Activated naive CD4-positive, alpha-beta T cell treated with anti-CD3 and anti-CD28 coated beads, Interleukin-2, amount 50 U/mL, for 24 hours (primary cell): ENCODE measurements at regions not wholly inside any gene's neighbourhood (a gene's known extent, or its start where the extent isn't known, plus 50 kb on each side); places are given as distances from the start of the nearest gene placed in this dataset.
A peak's percentile ranks its signal among the peaks of the same experiment; 100 is the strongest.

Experiments
- H3K27ac Mint-ChIP-seq: one replicate; pipeline ENCODE4 v1.8.0; 2021; ENCODE audit warnings: mild to moderate bottlenecking, mixed read lengths
- H3K27me3 Mint-ChIP-seq: one replicate; pipeline ENCODE4 v1.8.0; 2021; ENCODE audit warnings: mixed read lengths
- H3K36me3 Mint-ChIP-seq: one replicate; pipeline ENCODE4 v1.8.0; 2021; ENCODE audit warnings: mixed read lengths
- H3K4me1 Mint-ChIP-seq: one replicate; pipeline ENCODE4 v1.8.0; 2021; ENCODE audit warnings: mixed read lengths
- H3K4me3 Mint-ChIP-seq: one replicate; pipeline ENCODE4 v1.8.0; 2021; ENCODE audit warnings: mild to moderate bottlenecking, mixed read lengths
- H3K9me3 Mint-ChIP-seq: one replicate; pipeline ENCODE4 v1.8.0; 2021; ENCODE audit warnings: mixed read lengths

DNA sequence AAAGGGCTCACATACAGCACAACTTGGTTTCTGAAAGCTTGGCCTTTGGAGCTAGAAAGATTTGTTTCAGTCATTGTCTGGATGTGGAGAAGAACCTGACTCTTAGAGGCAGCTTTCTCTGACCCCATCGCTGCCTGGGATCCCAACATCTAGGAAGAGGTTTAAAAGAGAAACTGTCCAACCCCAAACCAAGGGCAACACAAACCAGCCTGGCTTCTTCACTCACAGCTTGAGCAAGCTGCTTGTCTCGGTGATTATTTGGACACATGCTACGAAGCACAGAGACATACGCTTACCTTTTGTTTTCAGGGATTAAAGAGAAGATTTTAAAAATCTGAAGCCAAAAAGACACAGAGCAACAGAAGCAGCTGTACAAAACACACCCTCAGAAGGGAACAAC, 109.8 kb downstream of the ETS2 start:
- no peaks in the 10 kb centered on the region for H3K36me3 Mint-ChIP-seq
- no peak overlapping the region for H3K27ac Mint-ChIP-seq
- H3K4me3 Mint-ChIP-seq, result no peak overlapping the region
- H3K4me1 Mint-ChIP-seq, result no peaks in the 10 kb centered on the region
- H3K27me3 Mint-ChIP-seq, result peaks cover 7% of the 10 kb centered on the region
- no peaks in the 10 kb centered on the region for H3K9me3 Mint-ChIP-seq

DNA sequence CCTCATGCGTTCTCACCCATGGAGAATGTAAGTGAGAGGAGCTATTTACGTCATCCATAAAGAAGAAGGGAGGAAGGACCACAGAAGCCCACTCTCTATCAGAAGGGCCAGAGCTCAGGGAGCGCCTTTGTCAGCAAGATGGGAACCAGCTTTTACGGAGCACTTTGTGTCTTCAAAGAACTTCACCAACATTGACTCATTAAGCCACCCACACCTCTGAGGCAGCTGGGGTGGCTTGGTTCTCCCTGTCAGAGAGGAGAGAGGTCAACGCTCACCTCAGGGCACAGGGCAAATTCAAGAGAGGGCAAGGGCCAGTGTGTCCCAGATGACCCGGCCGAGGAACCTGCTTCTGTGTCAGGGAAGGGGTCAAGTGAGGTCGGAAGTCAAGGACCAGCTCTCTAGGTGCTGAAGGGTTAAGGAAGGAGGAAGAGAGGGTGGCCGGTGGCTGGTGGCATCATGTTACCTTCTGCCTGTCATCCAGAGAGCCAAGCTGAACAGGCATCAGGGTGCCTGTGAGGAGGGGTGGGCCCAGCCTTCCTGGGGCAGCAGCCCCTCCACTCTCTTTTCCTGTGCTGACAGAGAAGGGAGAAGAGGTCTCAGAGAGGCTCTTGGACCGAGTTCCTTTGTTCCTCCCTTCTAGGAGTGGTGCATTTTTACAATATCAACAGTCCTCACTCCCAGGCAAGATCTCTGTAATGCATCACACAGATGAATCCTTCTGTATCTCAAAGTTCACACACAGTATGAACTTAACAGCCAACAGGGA, 109.0 kb downstream of the ETS2 start:
- peaks cover 6% of the 10 kb centered on the region for H3K27me3 Mint-ChIP-seq
- no peaks in the 10 kb centered on the region for H3K9me3 Mint-ChIP-seq
- H3K4me3 Mint-ChIP-seq, result no peak overlapping the region
- no peaks in the 10 kb centered on the region for H3K36me3 Mint-ChIP-seq
- H3K27ac Mint-ChIP-seq, result no peak overlapping the region
- H3K4me1 Mint-ChIP-seq, result no peaks in the 10 kb centered on the region

DNA sequence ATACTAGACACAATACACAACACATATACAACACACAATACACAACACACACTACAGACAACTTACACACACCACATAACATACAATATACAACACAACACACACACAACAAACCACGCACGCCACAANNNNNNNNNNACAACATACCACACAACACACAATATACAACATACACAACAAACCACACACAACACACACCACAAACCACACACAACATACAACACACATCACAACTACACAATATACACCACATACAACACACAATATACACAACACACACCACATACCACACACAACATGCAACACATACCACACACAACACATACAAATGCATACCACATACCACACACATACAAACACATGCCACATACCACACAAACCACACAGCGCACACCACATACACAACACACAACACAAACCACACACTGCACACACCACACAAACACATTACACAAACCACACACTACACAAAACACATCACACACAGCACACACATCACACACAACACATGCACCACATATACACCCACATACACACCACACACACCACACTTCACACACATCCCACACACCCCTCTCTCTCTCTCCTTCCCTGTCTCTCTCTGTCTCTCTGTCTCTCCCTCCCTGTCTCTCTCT, 108.3 kb downstream of the ETS2 start:
- H3K9me3 Mint-ChIP-seq, result no peaks in the 10 kb centered on the region
- H3K36me3 Mint-ChIP-seq, result no peaks in the 10 kb centered on the region
- H3K4me3 Mint-ChIP-seq, result no peak overlapping the region
- H3K4me1 Mint-ChIP-seq, result no peaks in the 10 kb centered on the region
- peaks cover 4% of the 10 kb centered on the region for H3K27me3 Mint-ChIP-seq
- no peak overlapping the region for H3K27ac Mint-ChIP-seq

DNA sequence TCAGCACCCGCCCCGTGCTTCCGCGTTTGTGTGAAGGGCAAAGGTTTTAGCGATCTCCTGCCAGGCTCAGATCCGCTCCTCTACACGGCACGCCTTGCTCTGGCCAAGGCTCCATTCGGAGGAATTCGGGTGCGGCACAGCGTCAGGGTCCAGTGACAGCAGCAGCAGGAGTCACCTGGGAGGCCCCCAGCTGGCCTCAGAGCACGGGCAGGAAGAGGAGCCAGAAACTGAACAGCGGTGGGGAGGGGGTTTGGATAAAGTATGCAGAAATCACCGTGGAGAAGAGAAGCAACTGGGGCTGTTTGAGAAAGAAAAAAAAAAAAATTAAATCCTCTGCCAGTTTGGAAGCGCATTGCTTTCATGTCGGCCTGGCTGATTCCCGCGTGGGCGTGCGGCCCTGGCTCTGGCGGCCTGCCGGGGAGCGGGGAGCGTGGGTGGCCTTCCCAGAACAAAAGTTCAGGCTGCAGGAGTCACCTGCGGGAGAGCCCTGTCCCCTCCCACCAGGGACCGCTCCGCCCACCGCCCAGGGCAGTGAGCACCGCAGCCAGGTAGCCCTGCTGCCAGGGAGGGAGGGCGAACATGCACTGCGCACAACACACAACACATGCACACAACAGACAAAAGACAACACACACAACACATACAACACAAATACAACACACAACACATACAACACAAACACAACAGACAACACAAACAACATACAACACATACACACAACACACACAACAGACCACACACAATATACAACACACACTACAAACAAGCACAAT, 107.6 kb downstream of the ETS2 start:
- H3K36me3 Mint-ChIP-seq, result no peaks in the 10 kb centered on the region
- H3K27me3 Mint-ChIP-seq, result peaks cover 4% of the 10 kb centered on the region
- H3K4me3 Mint-ChIP-seq, result no peak overlapping the region
- H3K4me1 Mint-ChIP-seq, result no peaks in the 10 kb centered on the region
- H3K27ac Mint-ChIP-seq, result no peak overlapping the region
- H3K9me3 Mint-ChIP-seq, result no peaks in the 10 kb centered on the region

DNA sequence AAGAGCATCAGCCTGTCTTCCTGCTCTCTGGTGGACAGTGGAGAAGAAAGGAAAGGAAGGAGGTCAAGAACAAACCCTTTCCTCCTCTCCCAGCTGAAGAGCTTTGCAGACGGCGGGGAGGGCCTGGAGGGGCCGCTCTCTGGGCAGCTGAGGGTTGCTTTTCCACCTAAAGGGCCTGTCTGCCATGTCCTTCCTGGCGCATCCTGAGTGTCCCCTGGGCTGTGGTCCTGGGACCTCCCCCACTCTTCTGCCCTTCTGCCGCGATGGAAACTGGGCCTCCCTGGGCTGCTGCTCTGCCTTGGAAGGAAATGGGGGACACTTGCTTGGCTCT, 107.0 kb downstream of the ETS2 start:
- Mint-ChIP-seq H3K4me3 (no peak overlapping the region), H3K4me1 (no peaks in the 10 kb centered on the region), H3K36me3 (no peaks in the 10 kb centered on the region), H3K27ac (no peak overlapping the region), H3K27me3 (peaks cover 4% of the 10 kb centered on the region), H3K9me3 (no peaks in the 10 kb centered on the region)

DNA sequence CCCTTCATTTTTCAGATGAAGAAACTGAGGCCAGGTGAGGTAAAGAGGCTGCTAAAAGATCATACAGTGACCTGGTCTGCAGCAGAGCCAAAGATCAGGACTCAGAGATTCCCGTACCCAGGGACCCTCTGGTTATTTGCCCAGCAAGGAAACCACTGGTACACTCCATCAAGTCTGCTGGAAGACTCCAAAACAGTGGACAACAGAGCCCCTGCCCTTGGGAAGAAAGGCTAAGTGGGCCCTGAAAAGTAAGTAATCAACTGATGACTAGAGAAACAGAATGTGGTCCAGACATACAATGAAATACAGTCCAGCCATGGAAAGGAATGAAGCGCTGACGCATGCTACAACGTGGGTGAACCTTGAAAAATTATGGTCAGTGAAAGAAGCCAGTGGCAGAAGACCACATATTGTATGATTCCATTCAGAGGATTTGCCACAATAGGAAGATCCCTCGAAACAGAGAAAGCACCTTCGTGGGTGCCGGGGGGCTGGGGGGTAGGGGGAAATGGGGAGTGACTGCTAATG, 106.4 kb downstream of the ETS2 start:
- Mint-ChIP-seq H3K4me1 (no peaks in the 10 kb centered on the region), H3K9me3 (no peaks in the 10 kb centered on the region), H3K27me3 (peaks cover 4% of the 10 kb centered on the region), H3K4me3 (no peak overlapping the region), H3K27ac (no peak overlapping the region), H3K36me3 (no peaks in the 10 kb centered on the region)

DNA sequence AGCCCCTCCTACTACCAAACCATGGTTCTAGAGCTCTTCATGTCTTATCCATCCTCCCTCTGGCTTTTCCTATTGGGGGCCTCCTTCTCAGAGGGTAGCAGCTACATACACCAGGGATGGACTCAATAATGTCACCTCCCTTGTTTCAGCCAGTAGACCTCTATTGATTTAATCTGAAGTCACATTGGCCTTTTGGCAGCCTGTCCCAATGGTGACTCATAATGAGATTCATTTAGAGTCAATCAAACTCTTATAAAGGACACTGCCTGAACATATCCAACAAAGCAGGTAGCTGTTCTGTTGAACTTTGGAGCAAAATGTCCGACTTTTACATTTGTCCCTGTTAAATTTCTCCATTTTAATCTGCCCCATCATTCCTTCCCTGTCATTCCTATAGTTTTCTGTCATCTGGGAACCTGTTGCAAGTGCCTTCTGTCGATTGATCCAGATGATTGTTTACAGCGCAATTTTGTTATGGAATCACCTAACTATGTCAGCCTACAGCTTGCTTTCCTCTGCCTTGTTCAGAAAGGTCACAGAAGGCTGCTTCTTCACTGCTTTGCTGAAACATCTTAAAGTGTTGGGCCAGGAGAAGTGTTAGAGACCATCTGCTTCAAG, 105.9 kb downstream of the ETS2 start:
- no peaks in the 10 kb centered on the region for H3K36me3 Mint-ChIP-seq
- H3K27me3 Mint-ChIP-seq, result peaks cover 4% of the 10 kb centered on the region
- no peak overlapping the region for H3K27ac Mint-ChIP-seq
- H3K4me1 Mint-ChIP-seq, result no peaks in the 10 kb centered on the region
- H3K9me3 Mint-ChIP-seq, result no peaks in the 10 kb centered on the region
- H3K4me3 Mint-ChIP-seq, result no peak overlapping the region

DNA sequence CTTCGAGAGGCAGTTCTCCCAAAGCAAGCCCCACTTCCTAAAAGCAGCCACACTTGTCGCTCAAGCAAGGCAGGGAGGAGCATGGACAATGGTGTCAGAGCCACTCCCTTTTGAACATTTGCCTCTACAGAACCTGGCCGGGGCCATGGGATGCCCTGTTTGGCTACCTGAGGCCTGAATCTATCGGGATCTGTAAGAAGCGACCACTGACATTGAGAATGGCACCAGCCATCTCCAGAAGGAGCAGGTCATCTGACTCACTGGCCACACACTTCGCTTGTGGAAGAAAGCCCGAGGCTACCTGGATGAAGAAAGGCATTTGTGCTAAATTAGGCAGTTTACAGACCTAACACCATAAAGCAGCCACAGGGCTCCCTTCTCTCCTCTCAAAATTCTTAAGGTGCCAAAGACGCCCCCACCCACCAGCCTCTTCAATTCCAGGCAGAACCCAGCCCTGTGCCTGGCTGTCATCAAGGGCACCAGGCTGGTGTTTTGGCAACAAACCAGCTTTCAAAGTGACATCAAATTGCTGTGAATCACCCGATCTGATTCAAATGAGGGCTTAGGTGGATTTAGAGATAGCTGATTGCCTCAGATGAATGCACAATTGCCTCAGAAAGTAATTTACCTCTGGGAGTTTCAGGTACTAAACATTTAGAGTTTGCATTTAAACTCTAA, 104.8 kb downstream of the ETS2 start:
- H3K9me3 Mint-ChIP-seq, result no peaks in the 10 kb centered on the region
- H3K4me3 Mint-ChIP-seq, result no peak overlapping the region
- H3K36me3 Mint-ChIP-seq, result no peaks in the 10 kb centered on the region
- peaks cover 1% of the 10 kb centered on the region for H3K27me3 Mint-ChIP-seq
- H3K27ac Mint-ChIP-seq, result no peak overlapping the region
- H3K4me1 Mint-ChIP-seq, result no peaks in the 10 kb centered on the region

DNA sequence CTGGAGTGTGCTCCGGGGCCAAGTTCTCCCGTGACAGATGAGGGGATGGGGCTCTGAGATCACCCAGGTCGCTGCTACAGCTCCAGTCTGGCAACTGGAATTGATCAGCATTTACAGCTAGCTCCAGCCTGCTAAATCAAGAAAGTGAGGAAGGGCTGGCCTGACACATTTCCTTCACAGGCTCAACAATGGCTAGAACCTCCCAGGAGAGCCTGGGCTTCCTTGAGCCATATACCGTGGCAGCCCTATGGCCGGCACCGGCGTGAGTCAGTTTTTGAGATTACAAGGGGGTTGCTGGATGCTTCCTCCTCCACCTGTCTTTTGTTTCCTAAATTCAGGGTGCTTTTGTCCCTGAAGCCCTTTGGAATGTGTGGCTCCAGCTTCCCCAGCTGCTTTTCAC, 104.2 kb downstream of the ETS2 start:
- Mint-ChIP-seq H3K36me3 (no peaks in the 10 kb centered on the region), H3K27me3 (peaks cover 1% of the 10 kb centered on the region), H3K9me3 (no peaks in the 10 kb centered on the region), H3K27ac (no peak overlapping the region), H3K4me1 (no peaks in the 10 kb centered on the region), H3K4me3 (no peak overlapping the region)

DNA sequence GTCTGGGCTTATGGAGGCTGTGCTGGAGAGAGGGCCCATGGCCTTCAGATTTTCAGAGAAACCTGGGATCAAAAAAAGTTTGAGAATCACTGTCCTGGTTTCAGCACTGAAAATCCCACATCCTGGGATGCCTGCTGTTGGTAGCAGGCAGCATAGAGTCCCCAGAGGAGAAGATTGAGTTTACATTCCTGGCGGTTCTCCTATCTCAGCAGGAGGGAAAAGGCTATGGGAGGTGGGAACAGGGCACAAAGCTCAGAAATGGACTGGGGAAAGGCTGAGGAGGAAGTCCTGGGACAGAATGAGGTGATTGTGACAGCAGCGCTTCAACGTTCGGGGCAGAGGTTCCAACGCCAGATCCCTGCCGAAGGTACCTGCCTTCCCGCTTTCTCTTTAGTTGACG, 103.4 kb downstream of the ETS2 start:
- H3K27me3 Mint-ChIP-seq, result peaks cover 1% of the 10 kb centered on the region
- no peak overlapping the region for H3K4me3 Mint-ChIP-seq
- no peaks in the 10 kb centered on the region for H3K36me3 Mint-ChIP-seq
- H3K27ac Mint-ChIP-seq, result peak overlapping the region; percentile 14
- H3K4me1 Mint-ChIP-seq, result no peaks in the 10 kb centered on the region
- no peaks in the 10 kb centered on the region for H3K9me3 Mint-ChIP-seq

DNA sequence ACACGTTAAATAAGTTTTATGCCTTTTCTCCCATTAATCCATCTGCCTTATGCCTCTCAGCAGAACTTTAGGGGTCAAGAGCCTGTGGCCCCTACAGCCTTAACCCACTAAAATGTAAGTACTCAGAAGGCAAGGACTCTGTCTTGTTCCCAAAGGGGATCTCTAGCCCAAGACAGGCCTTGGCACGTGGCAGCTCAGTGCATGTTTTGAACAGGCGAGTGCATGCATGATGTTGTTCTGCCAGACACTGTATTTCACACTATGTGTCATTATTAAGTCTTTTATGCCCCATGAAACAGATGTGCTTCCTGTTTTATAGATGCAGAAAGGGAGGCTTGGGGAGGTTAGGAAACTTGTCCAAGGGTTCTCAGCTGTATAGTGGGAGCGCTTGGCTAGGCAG, 102.8 kb downstream of the ETS2 start:
- H3K4me3 Mint-ChIP-seq, result no peak overlapping the region
- no peaks in the 10 kb centered on the region for H3K36me3 Mint-ChIP-seq
- peaks cover 1% of the 10 kb centered on the region for H3K27me3 Mint-ChIP-seq
- no peaks in the 10 kb centered on the region for H3K4me1 Mint-ChIP-seq
- no peaks in the 10 kb centered on the region for H3K9me3 Mint-ChIP-seq
- no peak overlapping the region for H3K27ac Mint-ChIP-seq

DNA sequence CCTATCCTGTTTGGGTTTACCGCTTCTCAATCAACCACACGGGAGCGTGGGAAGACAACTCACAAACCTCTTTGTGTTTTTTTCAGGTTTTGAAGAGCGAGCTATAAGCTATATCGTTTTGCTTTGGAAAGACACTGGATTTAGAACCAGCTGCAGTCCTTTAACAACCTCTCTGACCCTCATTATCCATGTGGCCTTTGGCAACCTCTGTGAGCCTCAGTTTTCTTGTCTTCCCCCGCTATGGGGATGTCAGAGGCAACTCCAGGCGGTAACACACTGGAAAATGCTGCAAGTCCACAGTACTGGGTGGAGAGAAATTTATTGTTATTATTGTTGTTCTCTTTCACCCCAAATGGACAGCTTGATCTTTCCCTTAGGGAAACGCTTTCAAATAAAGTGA, 100.0 kb downstream of the ETS2 start:
- H3K27me3 Mint-ChIP-seq, result no peaks in the 10 kb centered on the region
- H3K4me3 Mint-ChIP-seq, result no peak overlapping the region
- H3K36me3 Mint-ChIP-seq, result no peaks in the 10 kb centered on the region
- no peak overlapping the region for H3K27ac Mint-ChIP-seq
- H3K9me3 Mint-ChIP-seq, result no peaks in the 10 kb centered on the region
- H3K4me1 Mint-ChIP-seq, result no peaks in the 10 kb centered on the region

DNA sequence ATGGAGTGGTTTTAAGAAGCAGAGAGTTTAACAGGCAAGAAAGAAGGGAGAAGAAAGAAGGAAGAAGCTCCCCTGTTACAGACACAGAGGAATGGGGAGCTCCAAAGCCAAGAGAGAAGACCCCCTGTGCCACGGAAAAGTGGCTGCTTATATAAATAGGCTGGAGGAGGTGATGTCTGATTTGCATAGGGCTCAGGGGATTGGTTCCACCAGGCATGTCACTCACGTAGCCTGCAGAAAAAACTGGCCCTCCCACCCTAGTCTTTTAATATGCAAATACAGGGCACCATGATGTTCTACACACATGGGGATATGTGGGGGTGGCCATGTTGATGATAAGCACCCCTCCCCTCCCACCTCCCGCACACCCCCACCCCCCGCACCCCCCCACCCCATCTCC, 99.6 kb downstream of the ETS2 start:
- Mint-ChIP-seq H3K9me3 (no peaks in the 10 kb centered on the region), H3K27ac (no peak overlapping the region), H3K36me3 (no peaks in the 10 kb centered on the region), H3K4me1 (no peaks in the 10 kb centered on the region), H3K27me3 (no peaks in the 10 kb centered on the region), H3K4me3 (no peak overlapping the region)

DNA sequence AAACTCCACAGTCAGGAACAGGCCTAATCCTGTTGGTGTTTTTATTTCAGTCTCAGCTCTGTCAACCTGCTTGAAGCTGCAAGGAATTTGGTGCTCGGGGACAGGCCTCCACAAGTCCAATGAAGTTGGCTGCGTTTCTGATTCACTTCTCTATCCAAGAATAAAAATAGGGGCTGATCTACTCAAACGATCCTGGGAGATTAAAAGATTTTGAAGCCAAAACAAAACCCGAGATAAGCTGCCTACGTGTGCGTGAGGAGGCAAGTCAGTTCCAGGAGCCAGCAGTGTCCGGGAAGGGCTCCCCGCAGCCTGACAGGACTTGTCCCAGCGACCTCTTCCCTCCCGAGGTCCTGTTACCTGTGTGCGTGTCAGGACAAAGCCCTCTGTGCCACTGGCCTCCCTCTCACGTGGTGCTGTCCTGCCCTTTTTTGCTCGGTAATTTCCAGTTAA, 98.0 kb downstream of the ETS2 start:
- H3K4me3 Mint-ChIP-seq, result no peak overlapping the region
- no peaks in the 10 kb centered on the region for H3K9me3 Mint-ChIP-seq
- no peak overlapping the region for H3K27ac Mint-ChIP-seq
- H3K36me3 Mint-ChIP-seq, result no peaks in the 10 kb centered on the region
- H3K4me1 Mint-ChIP-seq, result no peaks in the 10 kb centered on the region
- no peaks in the 10 kb centered on the region for H3K27me3 Mint-ChIP-seq
